GM10266 (cell line): ENCODE measurements at regions not wholly inside any gene's neighbourhood (a gene's known extent, or its start where the extent isn't known, plus 50 kb on each side); places are given as distances from the start of the nearest gene placed in this dataset.

Experiments used
- DNase-seq: peaks from one replicate; pipeline ENCODE4 v3.0.0; 2012; ENCODE audit errors: extremely low spot score
- TF ChIP-seq, protein P1 (sequence below): IDR thresholded peaks from 2 replicates; pipeline ENCODE4 v1.5.1; 2012; ENCODE audit warnings: mild to moderate bottlenecking, low read depth; ENCODE audit not compliant: control insufficient read depth, insufficient read depth; ENCODE audit errors: missing control alignments

DNA sequence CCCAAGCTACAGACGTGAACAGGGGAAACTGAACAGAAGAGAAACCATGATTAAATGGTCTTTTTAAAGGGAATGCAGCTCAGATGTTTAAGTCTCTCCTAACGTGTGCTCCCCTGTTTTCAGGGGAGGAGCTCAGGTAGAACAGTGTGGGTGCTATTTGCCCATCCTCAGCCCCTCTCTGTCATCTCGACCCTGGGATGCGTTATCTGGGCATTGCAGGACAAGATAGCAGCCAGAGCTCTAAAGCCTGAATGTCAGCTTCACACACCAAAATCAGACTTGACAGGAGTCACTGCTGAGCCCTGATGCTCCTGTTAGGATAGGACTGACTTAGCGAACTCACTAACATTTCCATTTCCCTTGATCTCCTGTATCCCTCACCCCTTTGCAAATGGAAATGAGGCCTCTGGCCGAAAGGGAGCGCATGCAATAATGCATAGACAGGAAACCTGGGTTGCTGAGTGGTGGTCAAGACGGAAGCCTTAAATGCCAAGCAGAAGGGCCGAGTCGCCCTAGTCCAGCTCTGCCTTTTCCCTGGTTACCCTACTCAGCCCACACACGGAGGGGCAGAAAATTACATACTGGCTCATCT, 234.9 kb upstream of the TPM1 start:
- TF ChIP-seq, protein P1, sequence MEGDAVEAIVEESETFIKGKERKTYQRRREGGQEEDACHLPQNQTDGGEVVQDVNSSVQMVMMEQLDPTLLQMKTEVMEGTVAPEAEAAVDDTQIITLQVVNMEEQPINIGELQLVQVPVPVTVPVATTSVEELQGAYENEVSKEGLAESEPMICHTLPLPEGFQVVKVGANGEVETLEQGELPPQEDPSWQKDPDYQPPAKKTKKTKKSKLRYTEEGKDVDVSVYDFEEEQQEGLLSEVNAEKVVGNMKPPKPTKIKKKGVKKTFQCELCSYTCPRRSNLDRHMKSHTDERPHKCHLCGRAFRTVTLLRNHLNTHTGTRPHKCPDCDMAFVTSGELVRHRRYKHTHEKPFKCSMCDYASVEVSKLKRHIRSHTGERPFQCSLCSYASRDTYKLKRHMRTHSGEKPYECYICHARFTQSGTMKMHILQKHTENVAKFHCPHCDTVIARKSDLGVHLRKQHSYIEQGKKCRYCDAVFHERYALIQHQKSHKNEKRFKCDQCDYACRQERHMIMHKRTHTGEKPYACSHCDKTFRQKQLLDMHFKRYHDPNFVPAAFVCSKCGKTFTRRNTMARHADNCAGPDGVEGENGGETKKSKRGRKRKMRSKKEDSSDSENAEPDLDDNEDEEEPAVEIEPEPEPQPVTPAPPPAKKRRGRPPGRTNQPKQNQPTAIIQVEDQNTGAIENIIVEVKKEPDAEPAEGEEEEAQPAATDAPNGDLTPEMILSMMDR = no peak
- no peak for DNase-seq

DNA sequence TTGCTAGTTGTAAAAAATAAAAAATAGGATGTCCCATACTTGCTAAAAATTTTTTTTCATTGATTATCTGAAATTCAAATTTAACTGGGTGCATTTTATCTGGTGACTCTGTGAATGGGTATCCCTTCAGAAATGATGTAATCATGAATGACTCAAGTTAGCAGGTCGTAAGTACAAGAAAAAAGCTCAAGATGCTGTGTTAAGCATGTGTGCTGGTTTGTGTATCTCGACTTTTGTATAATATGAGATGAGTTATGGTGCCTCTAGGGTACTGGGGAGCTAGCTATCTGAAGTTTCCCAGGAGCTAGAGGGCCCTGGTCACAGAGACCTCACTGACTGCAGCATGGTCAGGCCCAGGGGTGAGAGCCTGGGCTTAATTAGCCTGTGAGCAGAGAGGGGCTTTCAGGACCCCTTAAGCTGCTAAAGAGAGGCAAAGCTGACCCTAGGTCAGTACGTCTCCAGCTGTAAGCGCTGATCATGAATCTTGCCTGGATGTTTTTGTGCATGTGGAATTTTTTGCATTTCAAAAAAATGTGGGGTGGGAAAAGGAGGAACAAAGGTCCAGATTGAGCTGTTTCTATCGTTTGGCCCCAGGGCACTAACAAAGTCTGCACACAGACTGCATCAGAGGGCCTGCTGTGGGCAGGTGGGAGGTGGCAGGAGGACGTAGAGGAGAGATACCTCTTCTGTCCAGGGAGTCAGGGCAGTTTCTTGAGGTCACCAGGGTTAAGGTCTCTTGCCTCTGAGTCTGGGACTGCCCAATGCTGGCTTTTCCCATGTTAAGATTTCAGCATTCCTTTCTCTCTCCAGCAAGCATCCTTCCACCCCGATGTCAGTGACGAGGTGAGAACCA, 233.2 kb upstream of the TPM1 start:
- TF ChIP-seq, protein P1 = no peak
- no peak for DNase-seq

GRCh38 chr15:62809968-62810260, 232.6 kb upstream of the TPM1 start:
- TF ChIP-seq, protein P1 = no peak
- DNase-seq = no peak

DNA sequence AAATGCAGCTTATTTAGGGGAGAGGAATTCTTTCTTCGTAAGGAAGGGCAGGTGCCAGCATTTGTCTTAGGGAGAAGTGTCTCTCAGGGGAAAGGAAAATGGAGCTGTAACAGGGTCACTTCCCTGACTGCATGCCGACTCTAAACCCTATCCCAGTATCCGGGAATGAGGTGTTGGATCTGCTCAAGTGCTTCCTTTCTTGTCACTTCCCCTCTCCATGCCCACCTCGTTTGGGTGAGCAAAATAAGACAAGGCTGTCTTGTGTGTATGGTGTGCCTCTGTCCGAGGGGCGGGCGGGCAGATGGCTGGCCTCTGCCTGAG, 230.1 kb upstream of the TPM1 start:
- TF ChIP-seq, protein P1 = no peak
- DNase-seq = no peak

DNA sequence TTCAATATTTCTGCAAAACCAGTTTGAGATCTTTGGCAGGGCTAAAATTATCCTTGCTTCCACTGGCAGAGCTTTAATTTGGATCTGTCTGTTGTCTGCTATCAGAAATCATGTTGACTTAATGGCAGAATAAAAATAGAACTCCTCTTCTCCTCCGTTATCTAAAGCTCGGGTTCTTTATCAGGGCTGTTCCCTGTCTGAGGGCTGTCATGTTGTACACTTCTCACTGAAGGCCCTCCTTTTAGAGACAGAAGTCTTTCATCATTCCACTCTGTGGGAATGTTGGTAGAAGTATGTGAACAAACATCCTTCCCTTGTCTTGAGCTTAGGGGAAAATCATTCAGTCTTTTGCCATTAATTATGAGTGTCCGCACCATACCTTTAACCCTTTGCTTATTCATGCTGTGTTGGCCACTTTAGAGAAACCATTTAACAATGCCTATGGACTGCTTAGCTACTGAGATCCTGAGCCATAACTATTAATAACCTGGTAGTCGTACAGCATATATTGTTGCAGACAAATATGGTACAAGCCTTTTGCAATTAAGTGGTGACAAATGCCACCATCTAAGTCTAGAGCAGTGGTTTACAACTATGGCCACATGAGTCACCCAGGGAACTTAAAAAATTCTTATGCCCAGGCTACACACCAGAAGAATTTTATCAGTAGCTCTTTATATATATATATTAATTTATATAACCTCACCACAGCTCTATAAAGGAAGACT, 226.0 kb upstream of the TPM1 start:
- DNase-seq = no peak
- TF ChIP-seq, protein P1 = no peak

GRCh38 chr15:62818691-62819090, 223.9 kb upstream of the TPM1 start:
- TF ChIP-seq, protein P1 = no peak
- DNase-seq = no peak
